Hypothalamus (tissue), 51 donors: ENCODE measurements at regions not wholly inside any gene's neighbourhood (a gene's known extent, or its start where the extent isn't known, plus 50 kb on each side); places are given as distances from the start of the nearest gene placed in this dataset.

Source experiments
- DNase-seq, 51 donors: peaks; one replicate each; lab custom pipeline; 2025; lab: John Stamatoyannopoulos, UW

- DNase-seq, result no peak
Observed at GRCh38 chr15:70188286-70188685, 90.6 kb upstream of the TLE3 start.

DNA sequence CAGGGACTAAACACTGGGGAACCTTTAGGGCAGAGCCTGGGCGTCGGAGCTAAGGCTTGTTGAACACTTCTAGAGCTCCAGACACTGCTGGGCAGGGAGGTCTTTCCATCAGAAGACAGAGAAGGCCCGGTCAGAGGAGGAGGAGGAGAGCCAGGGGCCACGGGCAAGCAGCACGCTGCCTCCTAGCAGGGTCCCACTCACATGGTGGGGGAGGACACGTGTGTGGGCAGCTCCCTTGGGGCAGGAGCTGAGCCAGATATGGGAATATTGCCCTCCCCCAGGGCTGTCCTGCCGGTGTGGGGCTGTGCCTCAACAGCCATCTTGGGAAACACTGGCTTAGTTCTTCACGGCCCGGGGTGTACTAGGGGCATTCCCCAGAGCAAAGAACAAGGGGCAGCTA lies 89.6 kb upstream of the TLE3 start:
- DNase-seq, result no peak

DNA sequence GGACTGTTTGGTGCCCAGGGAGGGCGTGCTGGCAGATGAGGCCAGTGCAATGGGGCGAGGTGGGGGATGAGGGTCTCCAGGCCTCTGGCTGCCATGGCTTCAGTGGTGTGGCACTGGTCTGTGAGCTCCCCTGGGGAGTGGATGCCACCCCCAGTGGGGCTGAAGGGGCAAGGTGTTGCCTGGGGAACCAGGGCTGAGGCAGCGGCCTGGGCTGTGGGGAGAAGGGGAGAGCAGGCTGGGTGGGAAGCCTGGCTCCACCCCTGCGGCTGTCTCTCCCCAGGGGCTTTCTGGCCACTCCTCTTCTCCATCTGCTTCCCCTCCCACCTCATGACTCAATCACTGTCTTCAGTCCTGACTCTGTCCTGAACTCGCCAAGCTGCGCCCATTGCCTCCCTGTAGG lies 88.4 kb upstream of the TLE3 start:
- DNase-seq, result no peak

DNA sequence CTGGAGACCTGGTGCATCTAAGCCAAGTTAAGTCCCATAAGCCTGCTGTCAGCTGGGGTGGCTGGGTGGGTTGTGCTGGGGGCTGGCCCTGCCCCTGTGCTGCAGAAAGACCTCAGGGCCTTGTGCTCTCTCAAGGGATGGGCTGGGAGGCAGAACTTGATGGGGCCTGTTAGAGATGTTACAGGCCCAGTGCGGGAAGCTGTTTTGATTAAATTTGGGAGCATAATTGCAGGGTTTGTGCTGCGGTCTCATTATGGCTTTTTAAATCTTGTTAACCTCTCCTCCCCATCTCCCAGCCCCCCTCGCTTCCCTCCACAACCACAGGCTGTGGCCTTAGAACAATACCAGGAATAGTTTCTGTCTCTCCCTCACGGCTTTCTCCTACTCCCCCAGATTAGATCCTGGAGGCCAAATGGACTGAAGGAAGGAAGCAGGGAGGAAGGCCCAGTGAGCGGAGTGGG lies 87.6 kb upstream of the TLE3 start:
- no peak for DNase-seq

DNA sequence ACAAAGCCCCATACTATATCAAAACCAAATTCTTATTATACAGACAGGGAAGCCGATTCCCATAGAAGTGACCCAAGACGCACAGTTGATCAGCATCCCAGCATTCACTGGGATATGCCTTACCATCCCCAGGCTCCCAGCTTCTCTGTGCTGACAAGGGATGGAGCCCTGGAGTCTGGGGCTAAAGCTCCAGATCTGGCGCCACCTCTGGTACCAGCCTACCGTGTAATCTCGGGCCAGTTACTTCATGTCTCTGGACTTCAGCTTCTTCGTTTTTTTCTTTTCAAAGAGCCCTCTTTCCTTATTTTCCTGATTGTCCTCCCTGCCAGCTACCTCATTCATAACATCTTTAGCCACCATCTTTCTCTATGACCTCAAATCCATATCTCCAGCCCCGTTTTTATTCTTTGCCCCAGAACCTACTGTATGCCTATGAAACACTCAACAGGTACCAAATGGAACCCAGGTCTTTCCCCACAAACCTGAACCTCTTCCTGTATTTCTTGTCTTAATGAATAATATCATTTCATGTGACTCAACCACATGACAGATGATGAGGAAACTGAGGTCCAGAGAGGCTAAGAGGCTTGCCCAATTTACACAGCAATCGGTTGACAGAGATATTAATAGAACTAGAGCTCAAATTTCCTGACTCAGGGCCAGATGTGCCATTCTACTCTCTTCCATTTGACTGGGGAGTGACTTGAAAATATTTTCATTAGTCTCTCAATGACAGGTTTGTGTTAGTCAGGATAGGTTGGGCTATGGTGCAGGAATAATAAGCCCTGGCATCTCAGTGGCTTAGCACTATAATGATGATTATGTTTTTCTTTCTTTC lies 85.4 kb upstream of the TLE3 start:
- DNase-seq, result no peak

DNA sequence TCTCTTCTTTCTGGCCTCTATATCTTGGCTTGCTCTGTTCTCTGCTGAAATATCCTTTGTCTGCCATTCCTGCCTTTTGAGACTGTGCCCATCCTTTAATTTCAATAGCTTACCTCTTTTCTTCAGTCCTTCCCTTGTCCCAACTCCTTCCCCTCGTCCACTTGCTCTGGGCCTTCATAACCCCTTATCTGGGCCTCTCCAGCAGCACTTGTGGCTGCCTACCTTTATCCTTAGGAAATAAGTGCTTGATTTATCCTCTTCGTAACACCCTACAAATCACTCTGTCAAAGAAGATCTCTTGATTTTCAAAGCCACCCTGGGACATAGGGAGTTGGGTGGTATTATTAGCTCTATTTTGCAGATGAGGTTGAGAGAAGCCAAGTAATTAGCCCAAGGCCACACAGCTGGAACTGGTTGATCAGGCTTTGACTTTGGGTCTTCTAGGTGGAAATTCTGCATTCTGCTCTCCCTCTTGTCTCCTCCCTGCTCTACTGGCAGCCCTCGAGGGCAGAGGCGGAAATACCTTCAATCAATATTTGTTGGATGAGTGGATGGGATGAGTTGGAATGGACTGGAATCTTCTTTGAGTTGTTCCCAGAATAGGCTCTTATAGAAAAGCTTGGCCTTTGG lies 84.0 kb upstream of the TLE3 start:
- DNase-seq, result no peak

DNA sequence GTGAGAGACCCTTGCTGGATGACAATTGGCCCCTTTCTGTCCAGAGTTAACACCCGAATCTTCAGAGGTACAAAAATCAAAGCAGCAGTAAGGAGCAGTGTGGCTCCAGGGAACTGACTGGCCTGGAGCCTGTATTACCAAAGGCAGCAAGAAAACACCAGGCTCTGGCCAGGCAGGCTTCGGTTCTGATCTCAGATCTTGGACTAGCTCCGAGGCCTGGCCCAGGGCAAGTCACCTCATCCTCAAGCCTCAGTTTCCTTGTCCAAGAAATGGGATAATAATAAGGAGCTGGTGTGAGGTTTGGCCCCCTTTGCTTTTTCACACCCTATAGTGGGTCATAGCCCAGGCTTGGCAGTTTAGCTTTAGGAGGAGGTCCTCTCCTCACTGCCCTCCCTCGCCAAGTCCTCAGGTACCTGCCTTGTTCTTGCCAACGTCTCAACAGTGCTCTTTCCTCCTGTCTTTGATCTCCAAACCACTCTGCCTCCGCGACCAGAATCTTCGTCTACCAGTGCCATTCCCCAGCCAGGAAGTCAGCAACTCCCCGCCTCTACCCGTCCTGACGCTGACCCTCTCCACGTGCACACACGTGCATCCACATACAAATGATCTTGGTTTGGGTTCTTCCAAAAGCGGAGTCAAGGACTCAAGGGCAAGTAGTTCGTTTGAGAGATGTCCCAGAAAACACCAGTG lies 82.6 kb upstream of the TLE3 start:
- DNase-seq, result no peak

GRCh38 chr15:70179309-70179892 lies 81.7 kb upstream of the TLE3 start:
- DNase-seq, result no peak

DNA sequence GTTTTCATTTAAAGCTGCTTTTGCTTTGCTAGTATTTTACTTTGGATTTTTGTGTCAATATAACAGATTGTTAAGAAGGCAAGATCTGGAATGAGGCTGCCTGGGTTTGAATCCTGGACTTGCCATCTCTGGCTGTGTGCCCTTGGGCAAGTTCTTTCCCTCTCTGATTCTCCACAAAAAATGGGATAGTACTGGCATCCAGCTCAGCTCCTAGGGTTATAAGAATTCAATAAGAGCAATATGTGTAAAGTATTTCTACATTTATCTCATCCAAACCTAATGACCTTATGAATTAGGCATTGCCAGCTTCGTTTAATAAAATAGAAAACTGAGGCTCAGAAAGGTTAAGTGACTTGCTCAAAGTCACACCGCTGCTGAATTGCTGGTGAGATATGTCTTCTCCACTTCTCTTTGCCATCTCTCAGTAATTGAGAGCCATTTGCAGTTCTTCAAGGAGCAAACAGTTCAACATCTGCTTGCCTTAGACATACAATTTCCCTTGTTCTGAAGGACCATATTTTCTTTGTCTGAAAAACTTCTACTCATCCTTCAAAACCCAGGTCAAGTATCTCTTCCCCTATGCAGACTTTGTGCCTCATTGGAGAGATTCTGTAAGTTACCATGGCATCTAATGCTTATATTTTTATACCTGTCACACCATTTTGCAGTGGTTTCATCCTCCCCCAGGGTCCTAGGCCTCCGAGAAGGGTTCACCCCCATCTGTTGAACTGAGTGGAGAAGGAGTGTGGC lies 80.8 kb upstream of the TLE3 start:
- no peak for DNase-seq

DNA sequence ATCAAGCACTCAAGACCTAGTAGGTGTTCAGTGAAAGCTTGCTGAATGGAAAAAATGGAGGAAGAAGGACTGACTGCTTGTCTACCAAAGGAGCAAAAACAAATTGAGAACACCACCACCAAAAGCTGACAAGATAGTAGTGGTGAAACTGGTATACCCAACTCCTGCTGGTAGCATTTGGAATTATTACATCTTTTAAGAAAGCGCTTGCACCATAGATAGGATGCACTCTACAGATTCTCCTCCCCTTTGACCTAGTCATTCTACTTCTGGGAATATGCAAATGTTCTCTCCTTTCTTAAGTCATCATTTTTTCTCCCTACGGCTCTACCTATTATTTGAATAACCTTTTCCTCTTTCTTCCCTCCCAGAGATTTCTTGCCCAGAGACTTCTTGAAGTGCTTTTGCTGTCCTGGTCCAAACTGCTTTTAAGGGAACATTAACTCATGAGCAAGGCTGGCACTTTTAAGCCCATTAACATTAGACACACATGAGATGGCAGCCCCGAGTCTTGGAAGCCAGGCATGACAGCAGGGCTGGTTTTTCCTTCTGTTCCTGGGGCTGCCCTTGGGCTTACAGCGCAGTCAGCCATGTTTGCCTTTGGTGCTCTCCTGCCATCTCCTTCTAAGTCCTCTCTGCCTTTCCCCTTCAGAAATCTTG lies 75.0 kb upstream of the TLE3 start:
- DNase-seq, result no peak

DNA sequence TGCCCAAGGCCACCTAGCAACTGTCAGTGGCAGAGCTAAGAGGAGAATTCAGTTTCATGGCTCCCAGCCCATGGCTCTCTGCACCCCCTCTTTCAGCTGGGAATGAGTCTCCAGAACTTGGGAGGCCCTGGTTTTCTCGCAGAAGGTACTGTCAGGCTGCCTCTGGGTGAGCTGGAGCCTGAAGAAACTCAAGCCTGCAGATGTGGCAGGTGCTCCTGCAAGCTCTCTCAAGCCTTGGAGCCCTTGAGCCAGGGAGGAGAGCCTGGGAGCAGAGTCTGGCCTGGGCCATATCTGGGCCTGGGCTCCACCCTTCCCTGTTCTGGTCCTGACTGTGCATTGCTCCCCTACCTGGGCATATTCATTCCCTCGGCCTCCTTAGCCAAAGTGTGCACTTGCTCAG lies 74.4 kb upstream of the TLE3 start:
- DNase-seq, result no peak

- DNase-seq, result no peak
Observed at GRCh38 chr15:70171256-70171886, 73.7 kb upstream of the TLE3 start.

- DNase-seq, result no peak
Observed at GRCh38 chr15:70170096-70170699, 72.5 kb upstream of the TLE3 start.

GRCh38 chr15:70169147-70169546 lies 71.4 kb upstream of the TLE3 start:
- DNase-seq, result no peak

DNA sequence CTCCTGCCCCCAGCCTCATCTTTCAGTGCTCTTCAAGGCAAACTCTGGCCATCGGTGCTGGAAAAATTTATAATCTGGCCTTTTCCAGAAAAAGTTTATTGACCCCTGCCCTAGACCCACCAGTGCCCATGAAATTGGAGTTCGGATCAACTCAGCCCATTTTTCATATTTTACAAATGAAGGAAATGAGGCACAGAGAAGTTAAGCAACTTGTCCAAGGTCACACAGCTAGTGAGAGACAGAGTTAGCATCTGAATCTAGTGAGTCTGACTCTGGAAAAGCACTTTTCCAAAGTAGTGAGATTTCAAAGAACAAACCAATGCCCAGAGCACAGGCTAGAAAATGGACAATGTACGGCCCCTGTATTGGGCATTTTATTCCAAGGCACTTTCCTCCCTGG lies 69.4 kb upstream of the TLE3 start:
- DNase-seq, result no peak

DNA sequence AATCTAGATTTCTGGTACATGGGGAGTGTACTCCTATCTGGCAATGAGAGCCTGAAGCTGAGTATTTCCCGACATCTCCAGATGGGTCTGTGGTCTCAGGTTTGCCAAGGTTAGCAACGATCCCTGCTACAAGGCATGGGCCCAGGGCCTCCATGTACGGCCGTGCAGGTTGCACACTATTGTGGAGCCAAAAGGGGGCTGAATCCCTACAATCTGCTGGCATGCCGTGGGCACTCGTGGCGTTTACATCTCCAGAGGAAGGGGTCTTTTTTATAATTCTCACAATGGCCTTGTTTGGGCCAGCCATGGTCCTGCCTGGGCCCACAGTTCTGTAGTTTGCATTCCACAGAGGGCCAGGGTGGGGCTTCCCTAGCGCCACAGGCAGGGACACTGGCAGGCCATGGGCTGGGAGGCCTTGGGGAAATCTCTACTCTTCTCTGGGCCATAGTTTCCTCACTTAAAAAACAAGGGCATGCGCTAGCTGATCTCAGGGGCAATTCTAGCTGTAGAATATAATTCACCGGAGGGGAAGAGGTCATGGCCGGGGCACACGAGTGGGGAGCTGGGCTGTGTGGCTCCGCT lies 68.9 kb upstream of the TLE3 start:
- DNase-seq, result no peak

DNA sequence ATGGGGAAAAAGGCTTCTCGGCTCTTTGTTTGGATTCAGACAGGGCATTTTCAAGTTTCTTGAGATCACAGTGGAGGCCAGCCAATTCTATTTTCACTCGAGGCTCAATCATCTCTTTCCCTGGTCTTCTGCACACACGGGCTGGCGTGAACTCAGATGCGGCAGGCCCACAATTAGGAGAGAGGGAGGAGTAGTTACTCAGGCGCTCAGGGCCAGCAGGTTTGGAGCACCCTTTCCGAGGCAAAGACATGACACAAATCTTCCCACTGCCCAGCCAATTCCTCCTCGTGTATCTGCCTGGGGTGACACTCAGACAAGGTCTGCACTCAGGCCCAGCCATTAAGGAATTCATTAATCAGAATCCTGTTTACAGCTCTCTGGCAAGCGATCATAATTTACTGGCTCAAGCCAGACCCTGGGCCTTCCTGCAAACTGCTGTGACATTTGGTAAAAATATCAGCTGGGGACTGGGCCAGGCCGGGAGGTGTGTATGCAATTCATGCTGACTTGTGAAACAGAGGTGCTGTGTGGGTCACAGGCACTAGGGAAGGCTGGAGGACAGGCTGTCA lies 68.1 kb upstream of the TLE3 start:
- no peak for DNase-seq

- DNase-seq, result no peak
Observed at GRCh38 chr15:70164910-70165715, 67.4 kb upstream of the TLE3 start.
